GM12878 (cell line): ENCODE measurements at regions not wholly inside any gene's neighbourhood (a gene's known extent, or its start where the extent isn't known, plus 50 kb on each side); places are given as distances from the start of the nearest gene placed in this dataset.
"Not testable (repeated sequence)": the region's sequence is repeated elsewhere in the genome, so short reads cannot be mapped to it uniquely, and the experiment has no call there.

ENCODE experiments used
- ATAC-seq: fragments of 200-7000 bp; cut with Tn5 transposase; 3 replicates; pipeline ENCODE4 v1.9.1; 2020; ENCODE audit warnings: mild to moderate bottlenecking, moderate library complexity
- BruUV-seq: library from RNA; stranded (reverse); fragments of 400-500 nt; replicated peaks from 2 replicates; lab custom pipeline; 2021; lab: Mats Ljungman, UMichigan
- CTCF ChIA-PET: fragments of 300-600 bp; sonication (Branson Sonifier 250); formaldehyde crosslinking; extraction: SDS; loops from one replicate; lab custom pipeline; 2021; ENCODE audit warnings: inconsistent platforms; lab: Yijun Ruan, JAX
- POLR2A ChIA-PET: fragments of 350-600 bp; formaldehyde crosslinking; extraction: SDS; loops from one replicate; lab custom pipeline; 2021; ENCODE audit warnings: inconsistent platforms; lab: Charles Lee
- RAD21 ChIA-PET: fragments of 300-600 bp; sonication (Branson Sonifier 250); formaldehyde crosslinking; loops from one replicate; lab custom pipeline; 2023; ENCODE audit warnings: antibody characterized with exemption; ENCODE audit not compliant: unreplicated experiment; lab: Charles Lee
- SMC1A ChIA-PET: fragments of 300-600 bp; sonication (Branson Sonifier 250); formaldehyde crosslinking; loops from one replicate; lab custom pipeline; 2023; ENCODE audit not compliant: unreplicated experiment, uncharacterized antibody; lab: Charles Lee
- DNase-seq: peaks from one replicate; pipeline ENCODE4 v3.0.0-alpha.2; 2011; ENCODE audit warnings: low read depth, low spot score
- FAIRE-seq: peaks from 3 replicates; lab custom pipeline; 2011; peaks lifted over from hg19 to GRCh38; lab: Jason Lieb, UNC
- H2AFZ ChIP-seq: 2 replicates; pipeline ENCODE4 v1.6.0; 2011; ENCODE audit warnings: low read depth, low read length, control low read depth; ENCODE audit not compliant: control insufficient read depth
- H3K27ac ChIP-seq: 2 replicates; pipeline ENCODE4 v1.5.1; 2011; ENCODE audit warnings: control low read depth; ENCODE audit not compliant: control insufficient read depth, insufficient read depth
- H3K27me3 ChIP-seq, 2 experiments: replicated peaks in 1 of 2; 2 replicates each; pipeline versions ENCODE4 v1.6.0 to v1.6.1; 2011; ENCODE audit warnings: low read length in 1 of 2; ENCODE audit not compliant: control insufficient read depth in 2 of 2, insufficient read depth in 2 of 2
- H3K36me3 ChIP-seq, 2 experiments: 2 replicates each; pipeline ENCODE4 v1.5.1; 2011; ENCODE audit warnings: low read length in 1 of 2; ENCODE audit not compliant: control insufficient read depth in 2 of 2, insufficient read depth in 2 of 2
- H3K4me1 ChIP-seq: 2 replicates; pipeline ENCODE4 v1.6.1; 2011; ENCODE audit warnings: mild to moderate bottlenecking, low read length, moderate library complexity, mixed read lengths; ENCODE audit not compliant: control insufficient read depth, insufficient read depth
- H3K4me2 ChIP-seq: 2 replicates; pipeline ENCODE4 v1.6.0; 2011; ENCODE audit warnings: control low read depth; ENCODE audit not compliant: control insufficient read depth, insufficient read depth
- H3K4me3 ChIP-seq: fragments of 200-600 bp; sonication (generic); 2 replicates; pipeline ENCODE4 v1.5.1; 2016
- H3K79me2 ChIP-seq: 2 replicates; pipeline ENCODE4 v1.6.0; 2011; ENCODE audit warnings: low read length; ENCODE audit not compliant: control insufficient read depth, insufficient read depth
- H3K9ac ChIP-seq: 2 replicates; pipeline ENCODE4 v1.8.0; 2011; ENCODE audit warnings: low read length, control low read depth, mixed read lengths; ENCODE audit not compliant: control insufficient read depth, insufficient read depth
- H3K9me3 ChIP-seq: replicated peaks from 3 replicates; pipeline ENCODE4 v1.5.1; 2011; ENCODE audit warnings: mild to moderate bottlenecking, low read length; ENCODE audit not compliant: control insufficient read depth, insufficient read depth
- H4K20me1 ChIP-seq: 2 replicates; pipeline ENCODE4 v1.6.0; 2011; ENCODE audit not compliant: control insufficient read depth, insufficient read depth
- BHLHE40 ChIP-seq, 2 experiments: fragments of 450-650 bp in 1 of 2; IDR thresholded peaks; 2 replicates each; pipeline ENCODE4 v1.6.1; 2011 to 2017; ENCODE audit warnings: low read depth in 2 of 2, borderline replicate concordance in 1 of 2, improper control_type of control experiment in 1 of 2, low read length in 1 of 2, mild to moderate bottlenecking in 1 of 2
- CHD2 ChIP-seq: IDR thresholded peaks from 2 replicates; pipeline ENCODE4 v1.6.1; 2011; ENCODE audit warnings: low read depth, low read length, improper control_type of control experiment, borderline replicate concordance
- EED ChIP-seq: sonication (generic); IDR thresholded peaks from 2 replicates; pipeline ENCODE4 v1.6.1; 2016; ENCODE audit warnings: antibody characterized with exemption, low read depth
- IKZF2 ChIP-seq, 2 experiments: fragments of 450-650 bp; IDR thresholded peaks; 2 replicates each; pipeline ENCODE4 v1.6.1; 2017; ENCODE audit warnings: mild to moderate bottlenecking in 2 of 2, moderate library complexity in 2 of 2
- MYC ChIP-seq: IDR thresholded peaks from 2 replicates; pipeline ENCODE4 v1.6.1; 2011; ENCODE audit warnings: mild to moderate bottlenecking, low read length, moderate library complexity, inconsistent platforms; ENCODE audit not compliant: insufficient read depth, insufficient replicate concordance, insufficient read length, severe bottlenecking
- RAD51 ChIP-seq: fragments of 450-650 bp; IDR thresholded peaks from 2 replicates; pipeline ENCODE4 v1.6.1; 2016; ENCODE audit warnings: moderate library complexity, mild to moderate bottlenecking, inconsistent platforms
- SMARCA5 ChIP-seq: fragments of 450-650 bp; IDR thresholded peaks from 2 replicates; pipeline ENCODE4 v1.6.1; 2017; ENCODE audit warnings: mild to moderate bottlenecking
- SPI1 ChIP-seq: IDR thresholded peaks from 2 replicates; pipeline ENCODE4 v1.6.1; 2011; ENCODE audit warnings: low read depth, mild to moderate bottlenecking, low read length, moderate library complexity, borderline replicate concordance; ENCODE audit not compliant: insufficient read depth
- STAT1 ChIP-seq: fragments of 450-650 bp; conservative IDR thresholded peaks from 2 replicates; pipeline ENCODE4 v1.6.1; 2014; ENCODE audit warnings: antibody characterized with exemption, mild to moderate bottlenecking
- ZNF274 ChIP-seq: IDR thresholded peaks from one replicate; pipeline ENCODE4 v1.8.0; 2011; ENCODE audit not compliant: insufficient read length, insufficient read depth
- WGBS: methylation state at CpG from one replicate; pipeline ENCODE4 v1.1.6; 2016; ENCODE audit warnings: low lambda C conversion rate; ENCODE audit not compliant: insufficient replicate concordance, insufficient coverage; ENCODE audit errors: missing lambda C conversion rate; 5-methylcytosine and 5-hydroxymethylcytosine counted together
- in situ Hi-C: fragments of 300-500 bp; cut with MboI; formaldehyde crosslinking; loops from 9 replicates; pipeline ENCODE4 v1.14.3; 2018; ENCODE audit warnings: mixed read lengths
- intact Hi-C: fragments of 100-400 bp; cut with micrococcal nuclease; formaldehyde crosslinking; loops from one replicate; pipeline ENCODE4 v1.14.2; 2022; ENCODE audit not compliant: unreplicated experiment
- TF ChIP-seq, protein P1 (sequence below): fragments of 450-650 bp; formaldehyde crosslinking; IDR thresholded peaks from 2 replicates; pipeline ENCODE4 v1.4.0; 2020; ENCODE audit warnings: mild to moderate bottlenecking, moderate library complexity

DNA sequence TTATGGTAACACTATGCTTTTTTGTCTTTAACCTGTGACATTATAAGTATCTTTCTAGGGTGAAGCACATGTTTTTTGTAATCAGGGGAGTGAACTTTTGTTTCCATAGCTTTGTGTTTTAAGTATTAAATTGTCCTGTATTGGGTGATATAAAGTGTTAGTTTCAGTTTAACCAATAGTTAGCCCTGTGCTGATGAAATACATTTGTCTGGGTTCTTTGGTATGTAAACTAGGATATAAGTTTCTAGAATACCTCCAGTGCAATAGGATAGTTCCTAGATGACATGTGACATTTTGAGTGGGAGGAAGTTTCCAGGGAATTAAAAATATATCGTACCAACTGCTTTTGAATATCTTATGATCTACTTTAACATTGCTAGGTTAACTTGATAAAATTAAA, 611.0 kb upstream of the MARCKS start (continued):
- TF ChIP-seq, protein P1, sequence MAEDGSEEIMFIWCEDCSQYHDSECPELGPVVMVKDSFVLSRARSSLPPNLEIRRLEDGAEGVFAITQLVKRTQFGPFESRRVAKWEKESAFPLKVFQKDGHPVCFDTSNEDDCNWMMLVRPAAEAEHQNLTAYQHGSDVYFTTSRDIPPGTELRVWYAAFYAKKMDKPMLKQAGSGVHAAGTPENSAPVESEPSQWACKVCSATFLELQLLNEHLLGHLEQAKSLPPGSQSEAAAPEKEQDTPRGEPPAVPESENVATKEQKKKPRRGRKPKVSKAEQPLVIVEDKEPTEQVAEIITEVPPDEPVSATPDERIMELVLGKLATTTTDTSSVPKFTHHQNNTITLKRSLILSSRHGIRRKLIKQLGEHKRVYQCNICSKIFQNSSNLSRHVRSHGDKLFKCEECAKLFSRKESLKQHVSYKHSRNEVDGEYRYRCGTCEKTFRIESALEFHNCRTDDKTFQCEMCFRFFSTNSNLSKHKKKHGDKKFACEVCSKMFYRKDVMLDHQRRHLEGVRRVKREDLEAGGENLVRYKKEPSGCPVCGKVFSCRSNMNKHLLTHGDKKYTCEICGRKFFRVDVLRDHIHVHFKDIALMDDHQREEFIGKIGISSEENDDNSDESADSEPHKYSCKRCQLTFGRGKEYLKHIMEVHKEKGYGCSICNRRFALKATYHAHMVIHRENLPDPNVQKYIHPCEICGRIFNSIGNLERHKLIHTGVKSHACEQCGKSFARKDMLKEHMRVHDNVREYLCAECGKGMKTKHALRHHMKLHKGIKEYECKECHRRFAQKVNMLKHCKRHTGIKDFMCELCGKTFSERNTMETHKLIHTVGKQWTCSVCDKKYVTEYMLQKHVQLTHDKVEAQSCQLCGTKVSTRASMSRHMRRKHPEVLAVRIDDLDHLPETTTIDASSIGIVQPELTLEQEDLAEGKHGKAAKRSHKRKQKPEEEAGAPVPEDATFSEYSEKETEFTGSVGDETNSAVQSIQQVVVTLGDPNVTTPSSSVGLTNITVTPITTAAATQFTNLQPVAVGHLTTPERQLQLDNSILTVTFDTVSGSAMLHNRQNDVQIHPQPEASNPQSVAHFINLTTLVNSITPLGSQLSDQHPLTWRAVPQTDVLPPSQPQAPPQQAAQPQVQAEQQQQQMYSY (CRISPR knock-in tag): no peak
- TF ChIP-seq RAD51: no peak
- TF ChIP-seq IKZF2 (IDR thresholded peaks at IDR 0.05): no peak
- TF ChIP-seq BHLHE40 (IDR thresholded peaks at IDR 0.05; ENCODE audit: borderline replicate concordance in 1 of 2, low read depth in 2 of 2, low read length in 1 of 2): no peak
- TF ChIP-seq ZNF274: no peak
- TF ChIP-seq SPI1: no peak
- no peak for TF ChIP-seq SMARCA5
- TF ChIP-seq EED: no peak
- TF ChIP-seq, all 136 proteins: peak for 0

DNA sequence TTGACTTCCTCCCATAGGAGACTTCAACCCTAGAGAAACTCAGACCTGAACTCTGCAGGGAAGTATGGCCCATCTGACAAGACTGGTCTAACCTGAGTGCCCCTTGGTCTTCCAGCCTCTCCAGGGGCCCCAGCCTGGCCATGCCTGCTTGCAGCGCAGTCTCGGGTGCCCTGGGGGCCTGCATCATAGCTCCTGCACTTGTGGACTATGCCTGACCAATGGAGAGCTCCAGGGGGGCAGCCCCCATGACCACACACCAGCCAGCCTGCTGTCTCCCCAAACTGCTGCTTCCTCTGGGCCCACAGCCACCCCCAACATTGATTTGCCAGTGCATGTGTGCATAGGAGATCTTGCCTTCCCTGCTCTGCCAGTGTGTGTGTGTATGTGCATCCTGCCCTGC, 608.6 kb upstream of the MARCKS start:
- FAIRE-seq: no peak

DNA sequence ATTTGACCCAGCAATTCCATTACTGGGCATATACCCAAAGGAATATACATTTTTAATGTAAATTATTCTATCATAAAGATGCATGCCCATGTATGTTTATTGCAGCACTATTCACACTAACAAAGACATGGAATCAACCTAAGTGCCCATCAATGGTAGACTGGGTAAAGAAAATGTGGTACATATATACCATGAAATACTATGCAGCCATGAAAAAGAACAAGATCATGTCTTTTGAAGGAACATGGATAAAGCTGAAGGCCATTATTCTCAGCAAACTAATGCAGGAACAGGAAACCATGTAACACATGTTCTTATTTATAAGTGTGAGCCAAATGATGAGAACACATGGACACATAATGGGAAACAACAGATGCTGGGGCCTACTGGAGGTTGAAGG, 603.0 kb upstream of the MARCKS start:
- in situ Hi-C loops, RAD21 ChIA-PET, H3K79me2 ChIP-seq, H3K27ac ChIP-seq, H3K36me3 ChIP-seq, H4K20me1 ChIP-seq, FAIRE-seq, SMC1A ChIA-PET, BruUV-seq, H3K4me2 ChIP-seq, H3K27me3 ChIP-seq, DNase-seq, H3K9ac ChIP-seq, CTCF ChIA-PET, H3K9me3 ChIP-seq, H3K4me3 ChIP-seq, POLR2A ChIA-PET, intact Hi-C loops, ATAC-seq, H2AFZ ChIP-seq, H3K4me1 ChIP-seq: not testable (repeated sequence)

More for the DNA sequence above, 608.6 kb upstream of the MARCKS start:
- no peak overlapping the region for H3K4me3 ChIP-seq
- H3K27me3 ChIP-seq: no peaks in the 10 kb centered on the region
- H3K36me3 ChIP-seq: no peaks in the 10 kb centered on the region
- H3K4me1 ChIP-seq: no peaks in the 10 kb centered on the region
- intact Hi-C loops: no loop called here
- no peak for ATAC-seq
- TF ChIP-seq CHD2: no peak
- TF ChIP-seq STAT1: no peak
- no peak for TF ChIP-seq MYC
- TF ChIP-seq, all 136 proteins: peak for 0
- BruUV-seq: no TSS peak
- ChIA-PET CTCF (no interaction called here), RAD21 (no interaction called here), SMC1A (no interaction called here), POLR2A (no interaction called here)
- DNase-seq: no peak
- Histone ChIP-seq H3K9me3 (no peaks in the 10 kb centered on the region), H3K4me2 (no peak overlapping the region), H3K79me2 (no peaks in the 10 kb centered on the region), H4K20me1 (no peaks in the 10 kb centered on the region), H2AFZ (no peak overlapping the region), H3K27ac (no peak overlapping the region), H3K9ac (no peak overlapping the region)
- WGBS: 0% methylated on average over 2 of the region's 2 CpGs
- in situ Hi-C loops: no loop called here
